HG03575 (cell line): ENCODE measurements at regions not wholly inside any gene's neighbourhood (a gene's known extent, or its start where the extent isn't known, plus 50 kb on each side); places are given as distances from the start of the nearest gene placed in this dataset.

Source experiments
- ATAC-seq: cut with Tn5 transposase; IDR thresholded peaks from one replicate; pipeline ENCODE4 v1.9.1; 2021; ENCODE audit not compliant: unreplicated experiment, insufficient number of reproducible peaks, low FRiP score; ENCODE audit errors: extremely low read depth

DNA sequence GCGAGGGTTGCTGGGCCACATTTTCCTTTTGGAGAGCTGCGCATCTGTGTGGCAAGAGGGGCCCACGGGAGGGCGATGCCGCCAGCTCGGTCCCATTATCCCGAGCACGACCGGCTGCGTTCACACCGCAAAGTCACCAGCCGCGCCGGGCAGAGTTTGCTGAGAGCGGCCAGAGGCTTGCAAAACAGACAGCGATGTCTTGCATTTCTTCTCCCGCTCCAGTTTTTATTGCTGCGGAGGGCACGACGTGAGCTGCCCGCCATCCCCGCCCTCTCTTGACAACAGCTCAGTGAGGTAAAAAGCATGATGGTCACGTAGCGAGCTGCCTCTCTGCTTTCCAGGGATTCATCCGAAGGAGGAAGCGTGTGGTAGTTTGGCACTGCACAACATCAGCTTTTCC is 102.1 kb upstream of the TENM3 start:
- no peak for ATAC-seq

DNA sequence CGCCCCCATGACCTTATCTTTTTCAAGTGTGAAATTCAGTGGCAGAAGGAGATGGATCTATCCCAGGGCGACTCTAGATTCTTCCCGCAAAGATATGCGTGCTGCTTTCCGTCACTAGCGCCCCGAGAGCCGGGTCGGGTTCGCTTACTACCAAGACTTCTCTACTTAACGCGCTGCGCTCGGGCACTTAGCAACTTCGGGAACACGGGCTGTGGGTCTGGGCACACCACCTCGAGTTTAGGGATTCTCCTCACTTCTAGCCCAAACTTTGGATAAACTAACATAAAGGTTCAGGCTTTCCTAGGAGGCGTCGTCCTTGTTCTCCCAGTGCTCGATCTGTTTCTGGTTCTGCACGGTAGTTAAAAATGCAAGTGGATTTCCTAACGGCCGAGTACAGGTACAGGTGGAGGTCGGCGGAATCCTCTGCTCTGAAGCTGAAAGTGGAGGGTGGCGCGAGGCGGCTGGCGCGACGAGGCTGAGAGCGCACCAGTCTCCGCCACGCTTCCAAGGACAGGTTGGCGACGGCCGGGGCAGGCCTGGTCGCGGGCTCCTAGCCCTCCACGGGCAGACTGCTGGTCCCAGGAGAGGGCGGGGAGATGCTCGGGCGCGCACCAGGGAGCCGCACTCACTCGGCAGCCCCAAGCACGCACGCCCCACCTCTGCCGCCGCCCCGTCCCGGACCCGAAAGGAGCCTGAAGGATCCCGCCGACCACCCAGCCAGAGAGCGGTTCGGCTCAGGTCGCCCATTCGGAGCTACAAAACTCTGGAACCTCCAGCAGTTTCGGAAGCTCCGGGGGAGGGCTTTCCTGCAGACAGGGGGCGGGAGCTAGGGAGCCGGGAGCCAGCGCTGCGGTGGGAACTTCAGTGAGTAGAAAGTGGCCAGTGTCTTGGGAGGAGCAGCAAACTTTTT is 100.8 kb upstream of the TENM3 start:
- no peak for ATAC-seq

DNA sequence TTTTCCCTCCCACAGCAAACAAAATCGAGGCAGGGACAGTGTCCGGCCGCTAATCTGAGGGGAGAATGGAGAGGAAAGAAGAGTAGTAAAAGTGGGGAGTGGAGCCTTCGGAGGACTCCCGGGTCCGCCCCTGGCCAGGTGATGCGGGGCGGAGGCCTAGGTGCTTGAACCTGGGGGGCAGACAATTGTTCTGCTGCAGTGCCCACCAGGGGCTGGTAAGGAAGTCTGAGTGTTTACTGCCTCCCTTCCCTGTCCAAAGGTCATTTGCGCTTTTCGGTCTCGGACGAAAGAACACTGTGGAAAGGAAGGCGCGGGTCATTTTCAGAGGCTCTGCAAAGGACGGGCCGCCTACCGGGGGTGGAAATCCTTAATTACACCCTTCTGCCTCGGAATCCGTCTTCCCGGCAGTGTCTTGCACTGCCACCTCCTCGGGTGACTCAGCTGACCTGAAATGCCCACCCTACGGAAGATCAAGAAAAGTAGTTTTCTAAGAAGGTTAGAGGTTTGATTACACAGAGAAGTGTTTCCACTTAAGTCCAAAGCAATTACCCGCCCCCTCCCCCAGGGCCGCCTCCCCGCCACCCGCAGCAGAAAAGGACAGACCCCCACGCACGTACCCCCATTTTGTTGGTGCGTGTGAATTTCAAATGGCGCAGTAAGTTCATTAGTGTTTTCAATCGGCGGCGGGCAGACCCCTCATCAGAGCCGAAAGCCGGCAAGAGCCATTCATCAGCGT is 99.9 kb upstream of the TENM3 start:
- no peak for ATAC-seq

DNA sequence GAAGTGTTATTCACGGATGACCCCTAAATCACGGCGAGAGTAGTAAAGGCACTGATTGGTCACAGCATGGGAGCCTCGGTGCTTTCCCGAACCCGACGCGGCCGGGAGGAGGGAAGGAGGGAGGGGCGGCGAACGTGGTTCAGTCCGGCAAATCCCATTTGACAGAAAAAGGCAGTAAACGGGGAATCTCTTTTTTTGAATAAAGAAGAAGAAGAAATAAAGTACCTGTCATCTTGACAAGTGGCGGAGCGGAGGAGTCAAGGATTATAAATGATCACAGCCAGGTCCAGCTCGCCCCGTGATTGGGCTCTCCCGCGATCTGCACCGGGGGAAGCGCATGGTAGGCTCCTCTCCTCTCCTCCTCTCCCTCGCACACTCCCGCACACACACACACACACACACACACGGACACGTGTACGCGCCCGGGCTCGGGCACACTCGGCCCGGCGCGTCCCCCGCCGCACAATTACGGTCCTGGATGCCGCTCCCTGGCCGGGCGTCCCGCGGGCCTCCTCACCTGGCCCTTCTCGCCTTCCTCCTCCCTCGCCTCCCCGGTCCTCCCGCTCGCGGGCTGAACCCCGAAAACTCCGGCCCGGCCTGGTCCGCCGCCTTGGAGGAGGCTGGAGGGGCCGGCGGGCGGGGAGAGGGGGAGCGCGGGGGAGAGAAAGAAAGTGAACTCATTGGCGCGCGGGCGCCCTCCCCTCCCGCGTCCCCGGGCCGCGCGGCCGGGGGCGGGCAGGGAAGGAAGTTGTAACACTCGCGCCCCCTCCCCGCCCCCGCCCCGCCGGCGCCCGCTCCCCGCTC is 99.2 kb upstream of the TENM3 start:
- no peak for ATAC-seq

DNA sequence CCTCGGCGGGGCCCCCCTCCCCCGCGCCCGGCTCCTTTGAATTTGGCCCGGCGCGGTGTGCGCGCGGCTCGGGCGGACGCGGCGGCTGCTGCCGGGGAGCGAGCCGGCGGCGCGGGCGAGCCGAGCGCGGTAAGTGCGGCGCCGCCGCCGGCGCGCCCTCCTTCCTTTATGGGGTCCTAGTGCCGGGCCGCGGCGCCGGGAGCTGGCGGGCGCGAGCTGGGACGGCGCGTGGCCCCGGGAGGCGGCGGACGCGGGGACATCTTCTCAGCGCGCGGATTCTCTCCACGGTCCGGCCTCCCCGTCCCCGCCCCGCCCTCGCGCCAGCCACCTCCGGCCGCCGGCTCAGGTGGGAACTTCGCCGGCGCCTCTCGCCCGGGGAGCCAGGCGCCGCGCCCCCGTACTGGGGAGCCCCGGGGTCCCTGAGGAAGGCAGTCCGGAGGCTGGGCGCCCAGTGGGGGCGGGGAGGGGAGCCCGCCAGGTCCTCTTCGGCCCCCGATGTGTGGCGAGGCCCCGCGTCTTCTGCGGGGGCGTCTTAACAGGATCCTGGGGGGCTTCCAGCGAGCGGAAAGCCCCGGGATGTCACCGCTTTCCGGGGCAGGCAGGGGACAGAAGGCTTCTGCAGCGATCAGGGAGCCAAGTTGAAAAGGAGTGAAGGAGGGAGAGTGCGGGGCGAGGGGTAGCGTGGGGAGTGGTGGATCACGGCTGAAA is 98.4 kb upstream of the TENM3 start:
- ATAC-seq, result no peak

DNA sequence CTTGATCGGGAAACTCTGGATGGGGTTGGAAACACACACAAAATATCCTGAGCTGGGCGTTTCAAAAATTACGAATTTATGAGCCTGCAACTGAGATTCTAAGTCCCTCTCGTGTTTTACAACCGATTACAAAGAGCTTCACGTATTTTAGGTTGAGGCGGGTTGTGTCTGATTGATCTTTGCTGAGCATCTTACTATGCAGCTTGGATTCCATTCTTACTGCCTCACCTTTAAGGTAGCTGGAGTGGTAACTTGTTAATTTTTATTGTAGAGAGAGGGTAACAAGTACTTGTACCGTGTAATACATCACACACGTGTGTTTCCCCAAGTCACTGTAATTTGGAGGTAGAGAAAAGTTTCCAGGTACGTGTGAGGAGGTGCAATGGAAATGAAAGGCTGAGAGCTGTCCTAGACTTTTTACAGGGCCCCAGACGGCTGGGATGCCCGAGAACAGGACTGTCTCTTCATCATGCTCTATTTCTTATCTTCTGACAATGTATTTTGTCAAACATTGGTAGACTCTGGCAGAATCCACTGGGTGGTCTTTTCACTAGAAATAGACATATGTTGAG is 97.8 kb upstream of the TENM3 start:
- ATAC-seq, result no peak

DNA sequence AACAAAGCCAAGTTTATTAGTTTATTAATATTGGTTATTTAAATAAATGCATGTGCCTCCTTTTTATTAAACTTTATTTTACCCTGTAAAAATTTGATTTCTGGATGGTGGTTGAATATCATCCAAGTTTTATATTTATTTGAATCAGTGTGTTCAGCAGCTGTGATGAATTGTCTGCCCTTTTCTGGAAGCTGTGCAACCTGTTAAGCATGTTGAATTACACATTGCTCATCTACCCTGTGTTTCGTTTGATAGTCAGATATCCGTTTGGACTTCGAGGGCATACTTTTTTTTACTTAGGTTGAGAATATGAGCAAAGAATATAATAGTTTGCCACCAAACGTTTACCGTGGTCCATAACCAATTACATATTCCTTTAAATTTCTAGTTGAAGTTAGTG is 95.8 kb upstream of the TENM3 start:
- no peak for ATAC-seq

DNA sequence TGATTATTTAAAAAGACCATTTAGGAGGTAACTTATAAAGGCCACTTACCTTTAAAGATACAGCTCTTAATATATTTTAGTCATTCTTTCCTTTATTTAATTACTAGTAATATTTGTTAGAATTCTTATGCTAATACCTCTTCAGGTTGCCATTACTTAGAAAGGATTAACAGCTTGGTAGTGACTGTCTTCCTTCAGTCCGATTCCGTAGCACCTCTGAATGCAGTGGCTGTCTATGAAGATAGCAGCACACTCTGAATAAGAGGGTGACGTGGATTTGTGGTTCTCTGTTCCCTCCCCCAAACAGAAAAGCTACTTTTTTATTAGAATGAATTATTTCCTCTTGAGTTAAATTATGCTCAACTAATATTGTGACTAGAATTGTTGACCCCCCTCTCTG is 92.6 kb upstream of the TENM3 start:
- ATAC-seq, result no peak

DNA sequence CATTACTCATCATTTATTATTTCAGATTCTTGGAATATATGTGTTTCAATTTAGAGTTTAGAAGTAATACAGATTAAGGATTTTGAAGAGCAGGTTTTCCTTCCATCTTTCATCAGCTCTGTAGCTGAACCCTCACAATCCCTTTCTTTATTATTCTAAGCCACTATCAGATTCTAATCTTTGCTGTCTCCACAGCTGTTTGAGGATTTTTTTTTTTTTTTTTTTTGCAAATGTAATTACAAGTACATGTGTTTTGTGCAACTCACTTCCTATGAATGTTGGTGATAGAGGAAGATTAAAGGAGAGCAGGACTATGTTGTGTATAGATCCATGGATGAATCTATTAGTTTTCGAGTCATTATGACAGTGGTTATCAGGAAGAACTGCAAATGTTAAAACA is 87.4 kb upstream of the TENM3 start:
- ATAC-seq, result no peak

DNA sequence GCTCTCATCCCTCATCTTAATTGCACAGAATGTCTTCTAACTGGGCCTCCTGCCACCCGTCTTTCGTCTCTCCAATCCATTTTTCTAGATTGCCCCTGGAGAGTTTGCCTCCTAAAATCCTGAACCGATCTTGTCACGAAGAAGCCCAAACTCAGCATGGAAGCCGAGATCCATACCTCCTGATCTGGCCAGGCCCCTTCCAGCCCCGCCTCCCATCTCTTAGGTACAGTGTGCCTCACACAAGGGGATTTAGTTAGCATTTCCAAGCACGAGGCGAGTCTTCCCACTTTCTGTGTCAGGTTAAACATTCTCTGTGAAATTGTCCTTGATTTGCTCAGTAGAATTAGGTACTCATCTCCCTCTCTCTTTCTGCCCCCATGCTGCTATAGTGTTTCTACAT is 80.0 kb upstream of the TENM3 start:
- ATAC-seq, result no peak

DNA sequence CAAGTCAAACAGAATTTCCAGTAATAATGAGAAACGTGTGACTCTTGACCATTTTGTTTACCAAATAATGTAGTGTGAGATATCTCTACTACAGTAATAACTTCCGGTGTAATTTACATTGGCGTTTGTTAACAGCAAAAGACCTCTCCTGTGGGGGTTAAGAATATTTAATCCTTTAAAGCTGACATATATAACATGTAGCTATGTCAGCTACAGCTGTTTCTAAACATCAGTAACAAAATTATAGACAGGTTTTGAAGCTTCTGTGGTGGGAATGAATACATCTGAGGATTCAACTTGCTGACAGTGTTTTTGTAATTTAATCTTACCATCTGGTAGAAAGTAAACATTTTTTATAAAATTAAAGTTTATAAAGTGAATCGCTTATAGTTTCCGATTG is 73.6 kb upstream of the TENM3 start:
- ATAC-seq, result no peak

DNA sequence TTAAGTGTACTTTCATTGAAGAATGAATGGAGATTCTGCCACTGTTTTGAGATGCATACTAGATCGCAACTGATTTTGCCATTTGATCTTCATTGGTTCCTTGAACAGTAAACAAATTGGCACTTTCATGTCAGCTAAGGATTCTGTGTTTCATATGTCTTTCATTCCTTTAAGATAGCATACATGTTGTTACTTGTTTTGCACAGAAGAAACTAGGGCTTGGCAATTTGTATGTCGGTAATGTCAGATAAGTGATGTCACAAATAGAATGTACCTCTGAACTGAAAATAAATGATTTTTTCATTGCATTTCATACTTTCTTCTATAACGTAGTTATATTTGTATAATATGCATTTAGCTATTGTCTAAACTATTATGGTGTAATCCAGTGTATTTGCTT is 73.2 kb upstream of the TENM3 start:
- ATAC-seq, result no peak

DNA sequence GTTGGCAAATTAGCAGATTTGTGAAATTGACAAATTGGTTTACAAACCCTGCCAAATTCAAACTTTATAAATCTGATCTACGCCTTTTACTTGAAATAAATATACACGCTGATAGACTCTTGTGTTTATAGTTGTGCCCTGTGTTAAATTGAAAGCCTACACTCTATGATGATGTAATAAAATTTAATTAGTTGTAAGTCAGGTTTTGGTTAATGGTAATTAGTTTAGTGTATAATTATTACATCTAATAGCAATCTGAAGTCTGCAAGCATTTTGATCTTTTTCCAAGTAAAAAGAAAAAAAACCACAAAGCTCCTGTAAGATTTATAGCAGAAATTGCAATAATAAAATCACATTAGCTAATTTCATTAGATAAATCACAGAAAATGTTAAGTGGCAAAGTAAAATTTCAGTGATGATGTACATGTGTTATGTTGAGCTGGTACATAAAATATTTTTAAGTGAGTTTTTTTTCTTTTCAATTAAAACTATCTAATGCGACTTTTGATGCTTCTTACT is 72.7 kb upstream of the TENM3 start:
- ATAC-seq, result no peak

DNA sequence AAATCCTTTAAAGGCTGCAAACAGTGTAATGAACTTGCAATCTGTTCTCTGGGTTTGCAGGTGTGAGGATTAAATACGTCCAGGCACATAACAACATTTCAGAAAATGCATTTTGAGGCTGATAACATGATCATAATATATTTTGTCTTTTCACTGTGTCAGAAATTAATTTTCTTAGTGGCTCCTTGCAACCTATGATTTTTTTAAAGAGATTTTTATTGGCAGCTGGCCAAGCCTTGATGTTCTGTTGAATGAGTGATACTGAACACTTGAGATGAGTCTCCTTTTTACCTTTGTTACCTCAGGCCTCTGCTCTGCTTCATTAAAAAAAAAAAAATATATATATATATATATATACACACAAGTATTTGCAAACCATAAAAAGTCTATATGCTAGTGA is 68.2 kb upstream of the TENM3 start:
- no peak for ATAC-seq

DNA sequence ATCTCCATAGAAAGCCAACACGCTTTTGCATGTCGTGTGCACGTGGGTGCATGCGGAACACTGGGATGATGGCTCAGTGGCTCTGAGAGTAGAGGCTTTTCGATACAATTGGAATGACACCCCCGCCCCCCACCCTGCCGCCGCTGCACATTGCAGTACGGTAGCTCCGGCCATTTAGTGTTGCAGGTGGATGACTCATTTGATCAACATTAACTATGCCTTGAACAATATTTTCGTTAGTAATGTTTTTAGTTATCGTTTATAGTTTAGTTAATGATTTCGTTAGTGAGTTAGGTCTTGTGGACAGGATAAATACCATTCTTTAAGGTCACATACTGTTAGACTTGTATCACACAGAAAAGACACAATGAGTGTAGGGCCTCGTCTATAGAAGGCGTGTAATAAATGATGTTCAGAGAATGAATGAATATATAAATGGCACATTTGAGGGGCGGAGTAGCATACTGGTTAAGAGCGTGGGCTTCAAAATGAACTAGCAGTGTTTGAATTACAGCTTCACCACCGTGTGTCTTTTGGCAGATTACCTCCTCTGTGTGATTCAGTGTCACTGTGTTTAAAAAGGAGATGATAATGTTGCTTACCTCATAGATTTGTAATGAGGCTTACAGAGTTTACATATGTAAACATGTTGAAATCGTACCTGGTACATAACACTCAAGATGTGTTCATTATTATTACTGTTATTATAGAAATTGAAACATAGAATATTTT is 67.2 kb upstream of the TENM3 start:
- no peak for ATAC-seq

DNA sequence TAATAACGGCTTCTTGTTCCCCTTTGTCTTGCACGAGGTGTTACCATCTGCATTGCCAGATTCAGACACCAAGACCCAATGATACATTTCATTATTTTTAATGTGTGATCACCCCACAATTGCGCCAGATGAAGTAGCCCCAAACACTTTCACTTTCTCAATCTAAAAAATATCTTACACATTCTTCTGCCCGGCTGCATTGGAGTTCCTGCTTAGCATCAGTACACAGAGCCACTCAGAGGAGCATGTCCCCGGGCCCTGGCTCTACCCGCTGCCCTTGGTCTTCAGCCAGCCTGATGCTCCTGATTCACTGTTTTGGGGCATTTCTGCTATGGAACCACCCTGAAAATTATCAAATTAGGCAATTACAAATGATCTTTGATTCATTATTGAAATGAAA is 66.0 kb upstream of the TENM3 start:
- no peak for ATAC-seq

DNA sequence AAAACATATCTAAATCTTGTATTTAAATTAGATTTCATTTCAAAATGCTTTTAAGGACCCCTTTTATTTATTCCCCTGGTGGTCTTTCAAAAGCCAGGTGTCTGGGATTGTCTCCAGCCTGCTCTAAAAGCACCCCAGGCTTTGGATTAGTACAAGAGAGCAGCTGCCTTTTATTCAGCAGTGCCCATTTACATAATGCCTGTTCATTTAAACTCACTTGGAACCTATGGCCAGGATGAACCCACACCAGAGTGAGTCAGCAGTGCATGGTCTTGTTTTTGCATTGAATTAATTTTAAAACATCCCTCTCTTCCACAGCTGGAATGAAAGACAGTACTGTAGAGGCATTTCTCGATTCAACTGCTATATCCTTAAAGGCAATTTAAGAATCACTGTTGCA is 64.1 kb upstream of the TENM3 start:
- ATAC-seq, result no peak

DNA sequence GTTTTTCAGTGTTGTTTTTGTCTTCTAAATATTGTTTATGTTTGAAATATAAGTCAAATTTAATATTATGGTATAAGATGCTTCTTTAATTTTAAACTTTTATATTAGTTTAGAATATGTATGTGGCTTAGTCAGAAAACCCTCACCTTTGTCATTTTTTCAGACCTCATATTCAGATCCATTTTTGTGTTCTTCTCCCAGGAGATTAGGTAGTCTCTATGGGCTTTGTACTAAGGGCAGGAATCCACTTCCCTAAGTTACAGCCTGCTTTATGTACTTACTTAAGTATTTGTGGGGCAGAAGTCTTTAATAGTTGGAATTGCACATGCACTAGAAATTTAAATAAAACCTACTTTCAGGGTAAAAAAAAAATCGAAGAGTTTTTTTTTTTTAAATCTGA is 63.5 kb upstream of the TENM3 start:
- no peak for ATAC-seq
